ENCODE measurements at regions not wholly inside any gene's neighbourhood (a gene's known extent, or its start where the extent isn't known, plus 50 kb on each side); places are given as distances from the start of the nearest gene placed in this dataset.
"Not testable (repeated sequence)": the region's sequence is repeated elsewhere in the genome, so short reads cannot be mapped to it uniquely, and the experiment has no call there.

DNA sequence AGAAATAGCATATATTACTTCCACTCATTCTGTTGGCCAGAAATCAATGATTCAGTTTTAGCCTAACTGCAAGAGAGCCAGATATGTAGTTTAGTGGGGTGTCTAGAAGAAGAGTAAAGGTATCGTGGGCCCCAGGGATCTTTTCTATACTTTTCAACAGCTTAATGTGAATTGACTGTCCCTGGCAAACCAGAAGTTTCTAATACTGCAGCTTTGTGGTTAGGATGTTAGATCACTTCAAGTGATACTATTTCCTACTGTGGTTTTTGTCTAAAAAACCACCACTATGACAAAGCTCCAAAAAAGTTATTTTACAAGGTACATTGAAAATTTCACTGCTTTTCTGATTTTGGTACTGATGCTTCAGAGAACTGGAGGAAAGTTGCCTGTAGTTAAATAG, 1525.1 kb downstream of the KHDRBS2 start:
- TF ChIP-seq CTCF (conservative IDR thresholded peaks at IDR 0.05; ENCODE audit: low read depth, low read length); EZH2 (IDR thresholded peaks at IDR 0.05; ENCODE audit: borderline replicate concordance, low read depth, low read length, poor library complexity, severe bottlenecking): not testable (repeated sequence)

Measured in A673 (cell line).